Activated CD4-positive, alpha-beta T cell treated with anti-CD3 and anti-CD28 coated beads, Interleukin-2, amount 50 U/mL, for 1 hour (primary cell): ENCODE measurements at regions not wholly inside any gene's neighbourhood (a gene's known extent, or its start where the extent isn't known, plus 50 kb on each side); places are given as distances from the start of the nearest gene placed in this dataset.
A peak's percentile ranks its signal among the peaks of the same experiment; 100 is the strongest.
"Not testable (repeated sequence)": the region's sequence is repeated elsewhere in the genome, so short reads cannot be mapped to it uniquely, and the experiment has no call there.

Experiments used
- DNase-seq: peaks from one replicate; pipeline ENCODE4 v3.0.0-alpha.2; 2020

DNA sequence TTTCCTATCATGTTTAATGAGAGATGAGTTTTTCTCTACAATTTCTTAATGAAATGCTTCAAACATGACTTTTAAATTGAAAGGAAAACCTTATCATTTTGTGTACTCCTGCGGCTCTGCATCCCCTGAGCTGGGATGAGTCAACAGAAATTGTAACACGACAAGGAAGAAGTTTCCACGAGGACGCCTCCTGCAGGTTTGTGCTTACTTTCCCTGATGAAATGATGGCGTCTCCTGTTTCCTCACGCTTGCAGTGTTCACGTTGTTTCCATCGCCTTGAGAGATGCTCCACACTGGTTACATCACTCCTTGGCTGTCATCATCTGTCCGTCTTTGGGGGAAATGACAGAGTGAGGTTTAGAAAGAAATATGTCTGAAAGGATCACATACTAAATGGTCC lies 233.7 kb upstream of the ZFP64 start:
- DNase-seq: no peak

DNA sequence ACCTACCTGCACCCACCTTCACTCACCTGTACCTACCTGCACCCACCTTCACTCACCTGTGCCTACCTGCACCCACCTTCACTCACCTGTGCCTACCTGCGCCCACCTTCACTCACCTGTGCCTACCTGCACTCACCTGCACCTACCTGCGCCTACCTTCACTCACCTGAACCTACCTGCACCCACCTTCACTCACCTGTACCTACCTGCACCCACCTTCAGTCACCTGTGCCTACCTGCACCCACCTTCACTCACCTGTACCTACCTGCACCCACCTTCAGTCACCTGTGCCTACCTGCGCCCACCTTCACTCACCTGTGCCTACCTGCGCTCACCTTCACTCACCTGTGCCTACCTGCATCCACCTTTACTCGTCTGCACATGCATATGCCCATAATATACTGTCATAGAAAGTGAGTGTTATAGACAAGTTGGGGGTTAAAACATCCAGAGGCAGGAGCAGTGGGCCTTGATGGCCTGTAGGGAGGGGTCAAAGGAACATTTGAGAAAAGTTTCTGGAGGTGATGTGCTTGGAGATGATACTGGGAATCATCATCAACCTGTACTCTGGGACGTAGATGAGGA lies 232.9 kb upstream of the ZFP64 start:
- DNase-seq: not testable (repeated sequence)

- DNase-seq: not testable (repeated sequence)
These were observed 232.1 kb upstream of the ZFP64 start for GRCh38 chr20:52423536-52424140.

DNA sequence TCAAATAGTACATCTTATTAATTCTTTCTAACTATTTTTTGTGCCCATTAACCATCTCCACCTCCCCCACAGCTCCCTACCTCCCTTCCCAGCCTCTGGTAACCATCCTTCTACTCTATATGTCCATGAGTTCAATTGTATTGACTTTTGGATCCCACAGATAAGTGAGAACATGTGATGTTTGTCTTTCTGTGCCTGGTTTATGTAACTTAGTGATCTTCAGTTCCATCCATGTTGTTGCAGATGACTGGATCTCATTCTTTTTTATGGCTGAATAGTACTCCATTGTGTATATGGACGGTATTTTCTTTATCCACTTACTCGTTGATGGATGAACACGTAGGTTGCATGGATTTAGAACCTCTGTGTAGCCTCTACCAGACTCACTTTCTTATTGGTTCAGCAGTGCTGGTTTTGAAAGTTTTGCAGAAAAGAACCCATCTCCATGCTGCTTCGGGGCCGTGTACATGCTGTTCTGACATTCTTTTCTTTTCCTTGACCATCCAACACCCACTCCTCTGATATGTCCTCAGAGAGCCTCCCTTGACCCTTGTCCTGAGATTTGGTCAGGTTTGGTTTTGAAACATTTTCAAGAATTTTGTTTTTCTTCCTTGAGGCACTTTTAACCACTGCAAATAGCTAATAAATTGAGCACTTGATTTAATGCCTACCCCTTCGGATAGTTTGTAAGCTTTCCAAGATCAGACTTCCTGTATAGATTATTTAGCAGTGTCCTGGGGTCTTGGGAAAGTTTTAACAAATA lies 231.2 kb upstream of the ZFP64 start:
- no peak for DNase-seq

GRCh38 chr20:52420805-52421204 lies 229.2 kb upstream of the ZFP64 start:
- no peak for DNase-seq

- DNase-seq: no peak
These were observed 227.6 kb upstream of the ZFP64 start for GRCh38 chr20:52419205-52419604.

DNA sequence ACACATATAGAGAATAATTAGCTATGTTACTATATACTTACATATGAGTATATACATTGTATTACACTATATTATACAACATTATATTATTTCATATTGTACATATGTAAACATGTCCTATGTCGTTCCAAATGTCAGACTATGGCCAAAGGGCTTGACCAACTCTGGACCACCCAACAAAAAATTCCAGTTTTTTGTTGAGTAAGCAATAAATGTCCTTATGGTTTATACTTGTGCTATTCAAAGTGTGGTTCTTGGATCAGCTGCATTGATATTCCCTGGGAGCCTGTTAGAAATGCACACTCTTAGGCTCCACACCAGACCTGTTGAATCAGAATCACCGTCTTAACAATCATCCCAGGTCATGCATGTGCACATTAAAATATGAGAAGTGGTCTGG lies 225.4 kb upstream of the ZFP64 start:
- no peak for DNase-seq

DNA sequence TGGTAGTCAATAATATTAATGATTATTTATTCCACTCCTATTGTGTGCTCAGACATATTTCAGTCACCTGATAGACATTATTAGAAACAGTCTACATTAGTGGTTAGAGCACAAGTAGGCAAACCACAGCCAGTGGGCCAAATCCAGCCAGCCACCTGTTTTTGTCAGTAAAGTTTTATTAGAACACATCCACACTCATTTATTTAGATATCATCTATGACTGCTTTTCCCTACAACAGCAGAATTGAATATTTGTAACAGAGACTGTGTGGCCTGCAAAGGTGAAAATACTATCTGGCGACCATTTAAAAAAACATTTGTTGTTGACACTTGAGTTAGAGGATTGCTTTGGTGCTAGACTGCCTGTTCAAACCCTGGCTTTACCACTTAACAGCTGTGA lies 220.0 kb upstream of the ZFP64 start:
- DNase-seq: no peak

DNA sequence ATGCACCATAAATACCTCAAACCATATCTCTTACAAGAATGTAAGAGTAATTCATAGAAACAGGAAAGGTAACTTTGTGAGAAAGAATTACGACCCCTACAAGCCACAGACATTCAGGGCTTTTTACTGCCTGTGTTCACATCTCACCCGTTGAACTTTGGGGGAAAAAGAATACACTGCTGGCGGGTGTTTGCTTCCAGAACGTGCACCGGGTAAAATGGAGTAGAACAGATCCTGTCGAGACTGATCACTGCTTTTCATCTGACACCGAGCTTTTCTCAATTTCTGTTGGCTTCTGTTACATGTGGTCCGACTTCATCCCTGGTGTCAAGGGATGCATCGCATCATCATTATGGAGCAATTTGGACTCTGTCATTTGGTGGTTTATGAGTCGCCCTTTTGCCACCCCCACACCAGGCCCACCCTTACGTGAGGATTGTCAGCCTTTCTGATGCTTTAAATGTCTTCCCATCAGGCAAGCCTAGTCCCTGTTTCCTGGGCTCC lies 219.2 kb upstream of the ZFP64 start:
- DNase-seq: peak; percentile 12

- peak; percentile 64 for DNase-seq
These were observed 218.6 kb upstream of the ZFP64 start for GRCh38 chr20:52410182-52410647.

- no peak for DNase-seq
These were observed 214.4 kb upstream of the ZFP64 start for GRCh38 chr20:52405986-52406385.

GRCh38 chr20:52405417-52405816 lies 213.8 kb upstream of the ZFP64 start:
- no peak for DNase-seq

DNA sequence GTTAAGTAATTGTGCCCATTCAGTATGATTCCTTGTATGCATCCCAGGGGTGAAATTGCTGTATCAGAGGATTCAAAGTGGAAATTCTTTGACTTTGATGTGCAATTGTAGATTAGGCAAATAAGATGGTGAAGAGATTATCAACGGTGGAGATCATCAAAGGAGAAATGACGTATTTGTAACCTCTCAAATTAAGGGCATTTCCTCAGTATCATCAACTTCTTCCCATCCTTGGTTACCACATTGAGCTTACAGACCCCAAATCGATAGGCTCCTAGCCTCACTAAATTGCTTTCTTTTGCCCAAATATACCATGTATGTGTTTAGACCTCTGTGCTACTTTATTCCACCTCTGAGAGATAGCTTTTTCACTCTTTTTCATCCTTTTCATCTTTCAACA lies 213.1 kb upstream of the ZFP64 start:
- no peak for DNase-seq

DNA sequence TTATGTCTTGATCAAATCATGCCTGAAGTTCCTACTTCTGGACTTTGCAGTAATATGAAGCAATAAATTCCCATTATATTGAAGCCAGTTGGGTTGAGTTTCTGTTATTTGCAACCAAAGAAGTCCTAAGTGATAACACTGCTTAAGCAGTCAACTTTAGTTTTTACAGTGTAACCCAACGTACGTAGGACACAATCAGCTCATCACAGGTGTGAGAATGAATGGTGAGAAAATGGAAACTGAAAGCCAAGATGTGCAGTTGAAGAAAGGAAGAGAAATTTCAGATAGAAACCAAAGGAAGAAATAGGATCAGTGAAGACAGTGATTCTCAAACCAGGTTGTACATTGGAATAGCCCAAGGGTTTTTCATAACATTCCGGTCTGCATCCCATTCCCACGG lies 211.4 kb upstream of the ZFP64 start:
- no peak for DNase-seq

- no peak for DNase-seq
These were observed 210.9 kb upstream of the ZFP64 start for GRCh38 chr20:52402514-52402913.

DNA sequence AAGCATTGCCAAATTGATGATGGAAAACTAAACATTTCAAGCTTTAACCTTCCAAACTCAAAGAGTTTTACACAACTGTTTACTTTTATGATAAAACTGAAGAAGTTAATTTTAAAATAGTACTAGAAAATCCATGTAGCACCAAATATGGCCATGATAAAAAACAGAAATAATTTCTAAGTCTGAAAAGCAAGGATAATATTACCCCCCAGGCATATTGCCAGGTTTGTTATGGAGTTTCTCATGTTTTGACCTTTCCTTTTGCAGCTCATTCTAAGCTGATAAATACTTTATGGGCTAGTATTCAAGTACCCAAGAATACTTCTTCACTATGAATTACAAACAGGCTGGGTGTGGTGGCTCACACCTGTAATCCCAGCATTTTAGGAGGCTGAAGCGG lies 209.9 kb upstream of the ZFP64 start:
- DNase-seq: no peak

DNA sequence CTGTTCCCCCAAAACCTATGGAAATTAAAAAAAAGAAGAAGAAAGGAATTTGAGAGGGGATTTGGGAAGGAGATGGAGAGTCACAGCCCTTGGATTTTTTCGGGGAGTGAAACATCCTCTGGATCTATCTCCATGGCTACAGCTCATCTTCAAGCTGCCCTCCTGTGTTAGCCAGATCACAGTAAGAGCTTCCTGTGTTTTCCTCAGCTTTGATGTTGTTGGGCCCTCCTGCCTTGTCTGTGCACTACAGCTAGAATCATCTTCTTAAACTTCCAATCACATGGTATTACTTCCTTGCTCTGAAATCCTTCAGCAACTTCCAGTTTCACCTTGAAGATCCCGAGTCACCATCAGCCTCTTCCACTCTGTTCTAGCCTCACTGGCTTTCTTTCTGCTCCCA lies 207.8 kb upstream of the ZFP64 start:
- DNase-seq: no peak

- DNase-seq: no peak
These were observed 198.0 kb upstream of the ZFP64 start for GRCh38 chr20:52389606-52390005.

- no peak for DNase-seq
These were observed 192.5 kb upstream of the ZFP64 start for GRCh38 chr20:52383995-52384621.

DNA sequence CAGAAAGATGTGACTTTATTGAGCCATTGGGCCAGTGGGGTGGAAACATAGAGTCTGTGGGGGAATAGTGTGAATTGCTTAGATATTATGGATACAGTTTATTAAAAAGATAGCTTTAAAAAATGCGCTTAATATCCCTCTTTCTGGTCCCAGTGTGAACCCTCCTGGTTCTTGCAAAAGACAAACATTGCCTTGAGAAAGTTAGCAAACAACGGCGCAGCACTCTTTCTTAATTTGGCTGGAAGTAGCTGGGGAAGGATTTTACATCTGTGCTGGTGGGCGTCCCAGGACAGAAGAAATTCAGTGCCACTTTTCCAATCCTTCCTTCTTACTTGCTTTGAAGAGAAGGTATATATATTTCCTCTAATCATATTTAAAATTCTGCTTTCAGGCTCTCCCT lies 191.4 kb upstream of the ZFP64 start:
- DNase-seq: no peak

DNA sequence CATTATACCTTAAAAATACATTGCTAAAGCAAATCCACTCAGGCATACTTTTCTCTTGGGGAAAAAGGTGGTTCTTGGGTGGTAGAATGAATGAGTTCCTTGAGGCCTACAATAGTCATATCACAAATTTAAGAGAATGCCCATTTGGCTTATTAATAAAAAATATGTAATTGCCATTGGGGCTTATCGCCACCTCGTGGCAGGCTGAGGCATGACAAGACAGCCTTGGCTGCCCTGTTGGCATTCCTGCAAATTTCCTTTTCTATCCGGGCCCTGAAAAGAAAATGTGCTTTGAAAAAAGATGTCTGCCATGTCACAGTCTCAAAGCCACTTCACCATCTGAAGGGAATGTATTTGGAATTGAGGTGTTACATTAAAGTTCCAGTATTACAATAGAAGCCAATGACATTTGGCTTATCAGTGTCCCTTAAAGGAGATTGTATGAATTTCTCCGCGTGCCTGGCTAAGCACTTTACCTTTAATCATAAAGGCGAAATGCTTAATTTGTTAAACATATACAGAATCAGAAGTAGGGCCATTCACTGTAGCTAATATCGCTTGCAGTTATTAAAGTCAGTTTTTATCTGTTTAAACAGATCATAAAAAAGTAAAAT lies 188.3 kb upstream of the ZFP64 start:
- DNase-seq: peak; percentile 36

DNA sequence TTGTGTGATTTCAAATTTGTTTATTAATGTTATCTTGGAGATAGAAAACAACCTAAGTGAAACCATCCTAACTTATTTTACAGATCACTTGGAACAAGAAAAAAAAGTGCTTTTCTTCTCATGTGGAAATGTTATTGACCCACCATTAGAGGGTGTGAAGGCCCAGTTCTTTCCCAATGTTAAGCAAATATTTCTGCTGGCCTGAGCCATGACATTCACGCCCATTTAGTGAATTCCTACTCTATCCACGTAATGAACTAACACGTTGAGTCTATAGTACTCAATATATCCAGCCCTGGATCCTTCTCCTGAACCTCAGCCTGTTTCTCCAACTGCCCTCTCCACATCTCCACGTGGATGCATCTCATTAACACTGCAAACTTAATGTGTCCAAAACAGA lies 180.6 kb upstream of the ZFP64 start:
- DNase-seq: no peak

- no peak for DNase-seq
These were observed 174.1 kb upstream of the ZFP64 start for GRCh38 chr20:52365688-52366087.
